HEK293T (cell line): ENCODE measurements at regions not wholly inside any gene's neighbourhood (a gene's known extent, or its start where the extent isn't known, plus 50 kb on each side); places are given as distances from the start of the nearest gene placed in this dataset.

ENCODE experiments used
- CTCF ChIA-PET: fragments of 350-600 bp; formaldehyde crosslinking; extraction: SDS; loops from one replicate; lab custom pipeline; 2021; ENCODE audit warnings: antibody characterized with exemption, inconsistent platforms; lab: Yijun Ruan, JAX
- POLR2A ChIA-PET: fragments of 350-600 bp; formaldehyde crosslinking; extraction: SDS; loops from one replicate; lab custom pipeline; 2020; ENCODE audit warnings: antibody characterized with exemption, inconsistent platforms; lab: Yijun Ruan, JAX
- DNase-seq: peaks from one replicate; pipeline ENCODE4 v3.0.0; 2012; ENCODE audit warnings: mixed read lengths; ENCODE audit errors: extremely low spot score
- ARNT ChIP-seq: fragments of 450-650 bp; IDR thresholded peaks from 2 replicates; pipeline ENCODE4 v1.6.1; 2017; ENCODE audit warnings: mild to moderate bottlenecking
- BHLHE40 ChIP-seq: fragments of 450-650 bp; IDR thresholded peaks from 2 replicates; pipeline ENCODE4 v1.6.1; 2016; ENCODE audit warnings: mild to moderate bottlenecking, moderate library complexity, borderline replicate concordance
- CTBP1 ChIP-seq: fragments of 450-650 bp; IDR thresholded peaks from 2 replicates; pipeline ENCODE4 v1.6.1; 2016; ENCODE audit warnings: borderline replicate concordance
- ELF4 ChIP-seq: fragments of 450-650 bp; IDR thresholded peaks from 2 replicates; pipeline ENCODE4 v1.6.1; 2017; ENCODE audit warnings: antibody characterized with exemption
- FOXA1 ChIP-seq: fragments of 450-650 bp; IDR thresholded peaks from 2 replicates; pipeline ENCODE4 v1.6.1; 2016; ENCODE audit warnings: mild to moderate bottlenecking
- FOXK2 ChIP-seq: fragments of 450-650 bp; IDR thresholded peaks from 2 replicates; pipeline ENCODE4 v1.6.1; 2016; ENCODE audit warnings: mild to moderate bottlenecking
- FOXM1 ChIP-seq: fragments of 450-650 bp; IDR thresholded peaks from 2 replicates; pipeline ENCODE4 v1.6.1; 2017; ENCODE audit warnings: mild to moderate bottlenecking, borderline replicate concordance
- HDGF ChIP-seq: fragments of 450-650 bp; IDR thresholded peaks from 2 replicates; pipeline ENCODE4 v1.6.1; 2017; ENCODE audit warnings: antibody characterized with exemption, borderline replicate concordance
- L3MBTL2 ChIP-seq: fragments of 450-650 bp; conservative IDR thresholded peaks from 2 replicates; pipeline ENCODE4 v1.6.1; 2016; ENCODE audit warnings: mild to moderate bottlenecking
- LEF1 ChIP-seq: fragments of 450-650 bp; IDR thresholded peaks from 2 replicates; pipeline ENCODE4 v1.6.1; 2017; ENCODE audit warnings: mild to moderate bottlenecking, borderline replicate concordance
- NFRKB ChIP-seq: fragments of 450-650 bp; IDR thresholded peaks from 2 replicates; pipeline ENCODE4 v1.6.1; 2016; ENCODE audit warnings: mild to moderate bottlenecking, moderate library complexity
- SP1 ChIP-seq: fragments of 450-650 bp; IDR thresholded peaks from 2 replicates; pipeline ENCODE4 v1.6.1; 2017
- SUZ12 ChIP-seq: fragments of 450-650 bp; IDR thresholded peaks from 2 replicates; pipeline ENCODE4 v1.6.1; 2016; ENCODE audit warnings: mild to moderate bottlenecking
- TARDBP ChIP-seq: fragments of 450-650 bp; IDR thresholded peaks from 2 replicates; pipeline ENCODE4 v1.6.1; 2016
- ZNF384 ChIP-seq: fragments of 450-650 bp; IDR thresholded peaks from 2 replicates; pipeline ENCODE4 v1.6.1; 2016
- TF ChIP-seq, protein P1 (sequence below): fragments of 450-650 bp; IDR thresholded peaks from 2 replicates; pipeline ENCODE4 v1.6.1; 2016

DNA sequence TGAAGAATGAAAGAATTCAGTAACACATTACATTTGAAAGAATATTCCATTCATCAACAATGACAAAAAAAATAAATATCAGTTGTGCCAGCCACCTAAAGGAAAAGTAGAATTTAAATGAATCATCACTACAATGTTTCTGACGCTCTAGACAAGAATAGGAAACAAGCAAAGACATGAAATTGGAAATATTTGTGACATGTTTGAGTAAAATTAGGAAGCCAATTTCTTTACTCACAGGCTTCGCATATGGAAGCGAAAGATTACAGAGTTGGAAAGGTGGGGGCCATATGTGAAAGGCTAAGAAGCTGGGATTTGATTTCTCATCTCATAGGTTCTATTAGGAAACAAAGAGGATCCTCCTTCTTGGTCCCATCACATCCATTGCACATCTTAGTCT is 279.0 kb downstream of the IPO8 start:
- DNase-seq: no peak
- TF ChIP-seq CTBP1 (no peak), ARNT (no peak), ELF4 (no peak), ZNF384 (no peak), SUZ12 (no peak), L3MBTL2 (no peak), FOXM1 (no peak), SP1 (no peak)
- ChIA-PET CTCF (interaction anchor here (0.9 kb wide), 1 partner anchor 25 kb away, joined by 4 read pairs; no protein-coding TSS in a partner anchor), POLR2A (no interaction called here)

DNA sequence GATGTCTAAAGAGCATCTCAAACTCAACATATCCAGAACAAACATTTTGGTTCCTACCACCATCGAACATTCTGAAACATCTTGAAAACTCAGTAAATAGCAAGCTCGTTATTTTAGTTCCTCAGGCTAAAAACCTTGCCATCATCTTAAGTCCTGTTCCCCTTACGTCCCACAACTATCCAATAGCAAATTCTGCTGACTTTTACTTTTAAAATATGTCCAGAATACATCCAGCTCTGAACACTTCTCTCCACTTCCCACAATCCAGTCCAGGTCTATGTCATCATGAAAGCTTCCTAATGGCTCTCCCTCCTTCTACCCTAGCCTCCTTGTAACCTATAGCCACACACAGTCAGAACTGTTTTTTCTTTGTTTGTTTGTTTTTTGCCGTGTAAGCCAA is 279.9 kb downstream of the IPO8 start:
- ChIA-PET CTCF (interaction anchor here (0.9 kb wide), 1 partner anchor 26 kb away, joined by 4 read pairs; no protein-coding TSS in a partner anchor), POLR2A (no interaction called here)
- TF ChIP-seq ARNT (no peak), FOXK2 (no peak)
- DNase-seq: no peak

DNA sequence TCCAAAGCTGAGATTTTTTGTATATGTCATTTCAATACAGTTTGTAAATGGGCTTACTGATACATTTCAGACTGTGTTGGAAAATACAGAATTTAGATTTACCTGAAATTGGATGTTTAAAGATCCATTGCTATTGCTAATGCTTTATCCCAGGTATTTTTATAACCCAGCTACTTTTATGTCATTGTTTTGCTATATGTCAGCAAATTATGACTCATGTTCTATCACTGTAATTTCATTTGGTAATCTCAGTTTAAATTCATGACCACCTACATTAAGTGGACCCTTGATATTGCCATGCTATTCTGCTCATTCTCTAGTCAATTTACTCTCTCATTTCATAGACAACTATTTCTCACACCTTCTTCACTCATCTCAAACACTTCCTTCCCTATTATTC is 281.2 kb downstream of the IPO8 start:
- CTCF ChIA-PET: no interaction called here

DNA sequence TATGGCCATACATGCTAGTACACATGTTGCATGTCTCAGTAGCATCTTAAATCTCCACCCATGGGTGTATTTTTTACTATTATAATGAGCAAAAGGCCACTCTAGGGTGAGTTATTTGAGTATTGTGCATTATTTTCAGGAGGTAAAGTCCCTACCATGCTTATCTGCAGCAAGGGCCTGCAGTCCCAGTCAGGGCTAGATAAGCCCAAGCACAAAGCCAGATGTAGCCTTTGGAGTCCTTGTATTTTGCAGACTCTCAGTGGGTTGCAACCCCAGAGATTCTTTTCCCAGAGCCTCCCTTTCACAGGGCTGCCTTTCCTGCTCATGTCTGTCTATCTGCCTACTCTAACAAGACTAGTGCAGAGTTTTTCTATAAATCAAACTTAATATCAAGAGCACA is 295.3 kb downstream of the IPO8 start:
- TF ChIP-seq BHLHE40: no peak
- TF ChIP-seq LEF1: no peak

More for the DNA sequence above, 281.2 kb downstream of the IPO8 start:
- POLR2A ChIA-PET: no interaction called here
- TF ChIP-seq SUZ12 (no peak), CTBP1 (no peak), BHLHE40 (no peak), ARNT (no peak), FOXK2 (no peak), LEF1 (no peak), NFRKB (no peak)
- no peak for DNase-seq

DNA sequence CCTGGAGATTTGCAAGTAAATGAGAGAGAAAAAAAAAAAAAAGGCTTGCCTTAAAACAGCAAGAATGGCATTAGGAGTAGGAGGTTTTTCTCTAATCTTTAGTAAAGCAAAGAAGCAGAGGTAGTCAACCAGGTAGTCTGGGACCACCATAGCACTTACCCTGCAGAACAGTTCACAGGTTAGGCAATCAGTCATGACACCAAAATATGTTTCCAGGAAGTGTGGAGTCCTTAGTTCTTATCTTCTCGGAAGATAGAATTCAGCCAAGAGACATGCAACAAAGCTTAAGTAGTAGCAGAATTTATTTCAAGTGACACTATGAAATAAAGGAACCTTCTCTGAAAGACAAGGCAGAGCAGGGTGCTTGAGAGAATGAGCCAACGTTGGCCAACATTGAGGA is 295.8 kb downstream of the IPO8 start:
- CTCF ChIA-PET: no interaction called here
- TF ChIP-seq BHLHE40: no peak
- no peak for TF ChIP-seq ZNF384
- no peak for TF ChIP-seq TARDBP
- TF ChIP-seq L3MBTL2: no peak
- no peak for TF ChIP-seq NFRKB
- no peak for TF ChIP-seq LEF1
- TF ChIP-seq ARNT: no peak
- TF ChIP-seq CTBP1: no peak
- TF ChIP-seq, protein P1, sequence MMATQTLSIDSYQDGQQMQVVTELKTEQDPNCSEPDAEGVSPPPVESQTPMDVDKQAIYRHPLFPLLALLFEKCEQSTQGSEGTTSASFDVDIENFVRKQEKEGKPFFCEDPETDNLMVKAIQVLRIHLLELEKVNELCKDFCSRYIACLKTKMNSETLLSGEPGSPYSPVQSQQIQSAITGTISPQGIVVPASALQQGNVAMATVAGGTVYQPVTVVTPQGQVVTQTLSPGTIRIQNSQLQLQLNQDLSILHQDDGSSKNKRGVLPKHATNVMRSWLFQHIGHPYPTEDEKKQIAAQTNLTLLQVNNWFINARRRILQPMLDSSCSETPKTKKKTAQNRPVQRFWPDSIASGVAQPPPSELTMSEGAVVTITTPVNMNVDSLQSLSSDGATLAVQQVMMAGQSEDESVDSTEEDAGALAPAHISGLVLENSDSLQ: no peak
- no peak for TF ChIP-seq SUZ12
- TF ChIP-seq FOXM1: no peak
- no peak for TF ChIP-seq FOXK2
- TF ChIP-seq FOXA1: no peak
- POLR2A ChIA-PET: no interaction called here
- no peak for DNase-seq

More for the DNA sequence above, 295.3 kb downstream of the IPO8 start:
- POLR2A ChIA-PET: no interaction called here
- no peak for DNase-seq
- CTCF ChIA-PET: no interaction called here

DNA sequence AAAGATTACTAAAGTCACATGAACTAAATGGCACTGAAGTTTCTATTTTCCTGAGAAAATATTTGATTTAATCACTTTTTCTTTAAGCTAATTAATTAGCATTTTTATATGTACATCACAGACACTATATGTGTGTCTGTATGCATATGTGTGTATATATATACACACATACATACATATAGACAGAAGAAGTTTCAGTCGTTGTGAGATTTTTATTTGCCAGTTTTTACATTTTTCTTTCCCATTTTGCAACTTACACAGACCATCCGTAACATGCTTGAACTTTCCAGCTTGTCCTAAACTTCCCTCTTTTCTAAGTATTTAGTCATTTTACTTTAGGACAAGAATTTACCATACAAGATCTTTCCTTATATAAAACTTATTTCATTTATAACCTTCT is 299.1 kb downstream of the IPO8 start:
- TF ChIP-seq FOXK2 (no peak), L3MBTL2 (no peak), BHLHE40 (no peak), ARNT (no peak), HDGF (no peak), ELF4 (no peak), CTBP1 (no peak), NFRKB (no peak), ZNF384 (no peak), FOXM1 (no peak), TARDBP (no peak), FOXA1 (no peak), SUZ12 (no peak), SP1 (no peak), LEF1 (no peak)
- TF ChIP-seq, protein P1: no peak
- DNase-seq: no peak
- ChIA-PET CTCF (no interaction called here), POLR2A (no interaction called here)

DNA sequence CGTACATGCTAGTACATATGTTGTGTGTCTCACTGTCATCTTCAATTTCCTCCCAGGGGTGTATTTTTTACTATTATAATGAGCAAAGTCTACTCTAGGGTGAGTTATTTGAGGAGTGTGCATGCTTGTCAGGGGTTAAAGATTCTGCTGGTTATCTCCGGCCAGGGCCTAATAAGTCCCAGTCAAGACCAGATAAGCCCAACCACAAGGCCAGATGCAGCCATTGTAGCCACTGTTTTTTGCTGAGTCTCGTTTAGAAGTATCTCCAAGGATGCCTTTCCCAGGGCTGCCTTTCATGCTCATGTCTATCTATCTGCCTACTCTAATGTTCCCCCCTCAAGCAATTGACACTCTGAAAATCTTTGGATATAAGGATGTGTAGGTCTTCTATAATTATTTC is 300.5 kb downstream of the IPO8 start:
- DNase-seq: no peak
- POLR2A ChIA-PET: no interaction called here
- CTCF ChIA-PET: no interaction called here
- TF ChIP-seq NFRKB (no peak), SP1 (no peak), FOXK2 (no peak), ZNF384 (no peak), ARNT (no peak), L3MBTL2 (no peak), SUZ12 (no peak), CTBP1 (no peak), ELF4 (no peak), TARDBP (no peak), FOXM1 (no peak), BHLHE40 (no peak)
